RWPE1 (cell line): ENCODE measurements at regions not wholly inside any gene's neighbourhood (a gene's known extent, or its start where the extent isn't known, plus 50 kb on each side); places are given as distances from the start of the nearest gene placed in this dataset.
A peak's percentile ranks its signal among the peaks of the same experiment; 100 is the strongest.

ENCODE experiments used
- CTCF ChIA-PET: fragments of 350-600 bp; sonication (Branson Sonifier 250); formaldehyde crosslinking; extraction: SDS; loops from one replicate; lab custom pipeline; 2021; lab: Yijun Ruan, JAX
- POLR2A ChIA-PET: fragments of 400-600 bp; formaldehyde crosslinking; extraction: SDS; loops from one replicate; lab custom pipeline; 2020; ENCODE audit warnings: antibody characterized with exemption; ENCODE audit not compliant: low non-redundant PET; lab: Yijun Ruan, JAX
- DNase-seq: peaks from one replicate; pipeline ENCODE4 v3.0.0; 2012; ENCODE audit warnings: low spot score
- H3K27ac ChIP-seq: fragments of 450-650 bp; 2 replicates; pipeline ENCODE4 v1.5.1; 2017
- CTCF ChIP-seq: fragments of 450-650 bp; conservative IDR thresholded peaks from 2 replicates; pipeline ENCODE4 v1.5.1; 2017; ENCODE audit warnings: low read depth, mild to moderate bottlenecking

DNA sequence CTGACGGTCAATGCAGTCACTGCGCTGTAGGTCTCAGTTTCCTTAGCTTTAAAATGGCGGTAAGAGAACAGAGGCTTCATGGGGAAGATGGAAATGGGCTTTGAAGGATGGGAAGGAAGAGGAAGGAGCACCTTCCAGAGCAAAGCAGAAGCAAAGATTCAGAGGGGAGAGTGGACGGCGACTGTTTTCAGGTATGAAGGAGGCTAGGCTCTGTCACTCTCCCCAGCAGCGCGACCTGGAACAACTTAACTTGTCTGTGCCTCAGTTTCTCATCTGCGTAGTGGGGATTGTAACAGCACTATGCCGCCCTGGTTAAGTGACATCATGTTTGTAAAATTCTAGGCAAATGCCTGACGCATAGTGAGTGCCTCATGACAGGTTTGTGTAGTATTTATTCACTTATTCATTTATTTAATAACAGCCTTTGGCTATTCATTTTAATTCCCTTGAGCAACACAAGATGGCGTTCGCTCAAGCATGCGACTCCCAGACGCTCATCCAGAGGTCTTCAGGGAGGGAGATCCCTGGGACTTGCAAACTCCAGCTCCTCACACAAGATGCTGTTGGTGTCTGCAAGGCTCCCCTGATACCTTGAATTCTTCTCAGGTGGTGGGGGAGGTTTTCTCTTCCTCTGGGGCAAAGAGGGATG, 336.3 kb downstream of the DYSF start:
- ChIA-PET CTCF (interaction anchor here (0.6 kb wide), 2 partner anchors 141 to 206 kb away, joined by 3 to 4 read pairs; no protein-coding TSS in a partner anchor), POLR2A (no interaction called here)
- no peak for DNase-seq

DNA sequence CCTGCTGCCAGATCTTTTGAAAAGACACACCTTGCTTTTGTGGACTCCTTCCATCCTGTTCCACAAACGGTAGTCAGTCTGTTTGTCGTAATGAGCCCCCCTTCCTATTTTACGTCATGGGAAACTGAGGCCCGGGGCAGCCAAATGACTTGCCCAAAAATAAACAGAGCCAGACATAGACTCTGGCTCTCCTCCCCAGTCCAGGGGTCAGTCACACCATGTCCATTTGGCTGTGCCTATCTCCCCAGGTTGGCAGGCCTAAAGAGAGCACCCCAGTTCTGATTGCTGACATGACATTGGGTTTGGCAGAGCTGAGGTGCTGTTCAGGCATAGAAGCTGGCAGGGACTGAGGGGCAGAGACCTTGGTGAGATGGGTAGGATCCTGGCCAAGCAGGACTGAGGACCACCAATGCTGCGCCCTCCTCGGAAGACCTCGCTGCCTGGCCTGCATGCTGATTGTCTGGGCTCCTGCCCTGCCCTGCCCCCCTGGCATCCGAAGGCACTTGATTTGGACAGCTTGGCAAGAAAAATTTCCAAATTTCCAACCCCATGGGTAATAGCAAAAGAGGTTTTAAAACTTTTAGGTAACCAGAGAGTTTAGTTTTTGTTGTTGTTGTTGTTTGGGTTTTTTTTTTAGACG, 335.4 kb downstream of the DYSF start:
- DNase-seq: no peak
- CTCF ChIA-PET: interaction anchor here (0.6 to 0.9 kb wide), 2 partner anchors 10 to 327 kb away, joined by 3 read pairs; no protein-coding TSS in a partner anchor
- TF ChIP-seq CTCF: no peak
- no peak overlapping the region for H3K27ac ChIP-seq
- POLR2A ChIA-PET: no interaction called here

More for the DNA sequence above, 336.3 kb downstream of the DYSF start:
- TF ChIP-seq CTCF: peak; percentile 17; the same call in 1 of the 2 replicates
- H3K27ac ChIP-seq: no peak overlapping the region

DNA sequence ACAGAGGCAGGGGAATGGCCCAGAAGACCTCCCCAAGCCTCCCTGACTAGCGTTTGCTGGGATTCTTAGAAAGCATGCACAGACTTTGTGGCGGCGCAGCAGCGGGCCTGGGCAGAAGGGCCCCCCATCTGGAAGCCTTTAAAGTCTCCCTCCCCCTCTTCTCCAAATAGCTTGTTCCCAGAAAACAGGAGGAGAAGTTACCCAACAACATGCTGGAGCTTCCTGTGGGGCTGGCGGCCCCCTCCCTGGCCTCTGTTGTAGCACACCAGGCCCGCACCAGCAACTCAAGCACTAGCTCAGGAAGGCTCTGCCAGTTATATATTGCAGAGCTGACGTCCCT, 334.8 kb downstream of the DYSF start:
- TF ChIP-seq CTCF: no peak
- ChIA-PET POLR2A (no interaction called here), CTCF (interaction anchor here (0.6 to 0.9 kb wide), 2 partner anchors 9 to 328 kb away, joined by 3 read pairs; no protein-coding TSS in a partner anchor)
- no peak overlapping the region for H3K27ac ChIP-seq
- no peak for DNase-seq

DNA sequence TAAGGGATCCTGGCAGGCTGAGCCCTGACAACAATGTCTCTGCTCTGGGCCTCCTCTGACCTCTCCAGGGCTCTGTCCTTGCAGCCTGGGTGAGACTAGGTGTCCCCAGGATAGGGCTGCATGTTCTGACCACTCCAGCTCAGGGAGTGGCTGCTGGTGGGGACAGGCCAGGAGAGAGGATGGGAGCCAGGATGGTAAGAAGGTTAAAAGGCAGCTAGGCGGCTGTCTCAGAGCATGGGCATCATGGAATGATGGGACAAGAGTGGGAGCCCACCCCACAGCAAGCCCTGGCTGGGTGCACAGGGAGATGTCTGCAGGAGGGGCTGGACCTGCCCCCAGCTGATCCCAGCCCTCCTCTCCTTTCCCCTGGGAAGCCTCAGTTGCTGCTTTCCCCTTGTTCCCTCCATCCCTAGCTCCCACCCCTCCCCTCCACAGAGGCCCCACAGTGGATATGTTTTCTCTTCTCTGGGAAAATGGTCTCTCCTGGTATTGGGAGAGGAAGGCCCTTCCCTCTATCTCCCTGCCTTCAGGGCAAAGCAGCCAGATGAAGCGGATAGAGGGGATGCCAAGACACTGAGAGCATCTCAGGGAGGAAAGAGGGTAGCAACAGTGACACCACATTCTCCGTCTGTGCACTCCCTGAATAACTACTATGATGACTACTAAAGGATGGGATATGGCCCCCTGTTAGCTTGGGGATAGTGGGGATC, 334.3 kb downstream of the DYSF start:
- no peak for DNase-seq
- POLR2A ChIA-PET: no interaction called here
- no peak for TF ChIP-seq CTCF
- CTCF ChIA-PET: interaction anchor here (0.6 to 2.4 kb wide), 3 partner anchors 9 to 138 kb away, joined by 3 to 7 read pairs (median 3); no protein-coding TSS in a partner anchor
- no peak overlapping the region for H3K27ac ChIP-seq

DNA sequence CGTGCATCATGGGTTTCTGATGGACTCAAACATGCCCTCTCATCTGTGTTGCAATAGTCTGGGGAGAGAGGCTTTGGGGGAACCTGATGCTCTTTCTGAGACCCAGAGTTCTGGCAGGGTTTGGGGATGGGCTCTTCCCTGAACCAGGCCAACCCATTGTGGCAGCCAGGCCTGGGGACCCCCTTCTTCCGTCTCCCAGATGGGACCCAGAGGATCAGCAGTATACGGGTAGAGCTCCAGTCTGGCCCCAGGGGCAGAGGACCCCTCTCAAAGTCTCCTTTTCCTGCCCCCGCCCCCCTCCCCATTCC, 333.7 kb downstream of the DYSF start:
- ChIA-PET POLR2A (no interaction called here), CTCF (interaction anchor here (0.6 to 2.4 kb wide), 3 partner anchors 11 to 363 kb away, joined by 3 to 7 read pairs (median 3); no protein-coding TSS in a partner anchor)
- H3K27ac ChIP-seq: no peak overlapping the region
- no peak for TF ChIP-seq CTCF
- no peak for DNase-seq
